ENCODE measurements at regions not wholly inside any gene's neighbourhood (a gene's known extent, or its start where the extent isn't known, plus 50 kb on each side); places are given as distances from the start of the nearest gene placed in this dataset.

GRCh38 chr7:27361522-27361921 is 118.9 kb downstream of the EVX1 start:
- no peak overlapping the region for H3K4me3 ChIP-seq (ENCODE audit: low read length in 2 of 2)
- H3K36me3 ChIP-seq (ENCODE audit: control insufficient read depth in 2 of 2, insufficient read depth in 2 of 2, low read length in 2 of 2) = no peaks in the 10 kb centered on the region
- H3K9me3 ChIP-seq (ENCODE audit: control insufficient read depth in 2 of 2, low read length in 2 of 2) = no peaks in the 10 kb centered on the region
- H3K4me1 ChIP-seq (ENCODE audit: control insufficient read depth in 2 of 2, insufficient read depth in 2 of 2, low read length in 2 of 2) = peaks cover 0 to 13% of the 10 kb centered on the region in 2 donors
- H3K9ac ChIP-seq (ENCODE audit: low read depth in 1 of 2, low read length in 2 of 2) = no peak overlapping the region
- no peaks in the 10 kb centered on the region for H3K27me3 ChIP-seq (ENCODE audit: control insufficient read depth in 2 of 2, insufficient read depth in 2 of 2, low read length in 2 of 2)
- H3K27ac ChIP-seq (ENCODE audit: low read depth in 2 of 2, low read length in 2 of 2) = no peak overlapping the region

DNA sequence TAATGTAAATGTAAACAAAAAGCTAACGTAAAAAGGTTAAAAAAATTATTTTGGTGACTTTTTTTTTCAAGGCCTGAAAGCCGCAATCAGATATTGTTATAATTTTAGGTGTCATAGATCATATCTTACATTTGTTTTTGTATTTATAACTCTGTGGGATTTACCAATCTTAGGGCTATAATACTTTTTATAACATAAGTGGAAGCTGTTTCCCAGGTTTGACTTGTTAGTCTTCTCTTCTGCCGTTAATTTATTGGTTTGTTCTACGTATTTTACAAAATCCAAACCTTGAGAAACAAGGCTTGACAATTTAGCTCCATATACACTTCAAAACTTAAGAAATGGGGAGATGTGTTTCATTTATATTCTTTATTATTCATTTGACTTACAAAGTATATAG is 119.4 kb downstream of the EVX1 start:
- no peaks in the 10 kb centered on the region for H3K36me3 ChIP-seq (ENCODE audit: control insufficient read depth in 2 of 2, insufficient read depth in 2 of 2, low read length in 2 of 2)
- H3K4me1 ChIP-seq (ENCODE audit: control insufficient read depth in 2 of 2, insufficient read depth in 2 of 2, low read length in 2 of 2) = peaks cover 0 to 13% of the 10 kb centered on the region in 2 donors
- no peaks in the 10 kb centered on the region for H3K9me3 ChIP-seq (ENCODE audit: control insufficient read depth in 2 of 2, low read length in 2 of 2)
- no peaks in the 10 kb centered on the region for H3K27me3 ChIP-seq (ENCODE audit: control insufficient read depth in 2 of 2, insufficient read depth in 2 of 2, low read length in 2 of 2)
- H3K27ac ChIP-seq (ENCODE audit: low read depth in 2 of 2, low read length in 2 of 2) = no peak overlapping the region
- H3K4me3 ChIP-seq (ENCODE audit: low read length in 2 of 2) = no peak overlapping the region
- H3K9ac ChIP-seq (ENCODE audit: low read depth in 1 of 2, low read length in 2 of 2) = no peak overlapping the region

- Histone ChIP-seq H3K27ac (ENCODE audit: low read depth in 2 of 2, low read length in 2 of 2) (peak overlapping the region; percentile 69 to 76), H3K4me3 (ENCODE audit: low read length in 2 of 2) (peak overlapping the region; percentile 3 to 14), H3K9me3 (ENCODE audit: control insufficient read depth in 2 of 2, low read length in 2 of 2) (no peaks in the 10 kb centered on the region)
These were observed 121.7 kb downstream of the EVX1 start for GRCh38 chr7:27364344-27364758.

GRCh38 chr7:27367179-27367932 is 124.8 kb downstream of the EVX1 start:
- Histone ChIP-seq H3K36me3 (ENCODE audit: control insufficient read depth in 2 of 2, insufficient read depth in 2 of 2, low read length in 2 of 2) (no peaks in the 10 kb centered on the region), H3K9me3 (ENCODE audit: control insufficient read depth in 2 of 2, low read length in 2 of 2) (no peaks in the 10 kb centered on the region), H3K27me3 (ENCODE audit: control insufficient read depth in 2 of 2, insufficient read depth in 2 of 2, low read length in 2 of 2) (no peaks in the 10 kb centered on the region), H3K4me1 (ENCODE audit: control insufficient read depth in 2 of 2, insufficient read depth in 2 of 2, low read length in 2 of 2) (peaks cover 0 to 8% of the 10 kb centered on the region in 2 donors), H3K27ac (ENCODE audit: low read depth in 2 of 2, low read length in 2 of 2) (no peak overlapping the region), H3K4me3 (ENCODE audit: low read length in 2 of 2) (no peak overlapping the region), H3K9ac (ENCODE audit: low read depth in 1 of 2, low read length in 2 of 2) (no peak overlapping the region)

More at GRCh38 chr7:27364344-27364758, 121.7 kb downstream of the EVX1 start:
- H3K27me3 ChIP-seq (ENCODE audit: control insufficient read depth in 2 of 2, insufficient read depth in 2 of 2, low read length in 2 of 2) = no peaks in the 10 kb centered on the region
- peak overlapping the region in 1 of 2 donors; percentile 11 for H3K9ac ChIP-seq (ENCODE audit: low read depth in 1 of 2, low read length in 2 of 2)
- H3K36me3 ChIP-seq (ENCODE audit: control insufficient read depth in 2 of 2, insufficient read depth in 2 of 2, low read length in 2 of 2) = no peaks in the 10 kb centered on the region
- peaks cover 0 to 13% of the 10 kb centered on the region in 2 donors for H3K4me1 ChIP-seq (ENCODE audit: control insufficient read depth in 2 of 2, insufficient read depth in 2 of 2, low read length in 2 of 2)

GRCh38 chr7:27367933-27368549 is 125.4 kb downstream of the EVX1 start:
- no peaks in the 10 kb centered on the region for H3K36me3 ChIP-seq (ENCODE audit: control insufficient read depth in 2 of 2, insufficient read depth in 2 of 2, low read length in 2 of 2)
- peaks cover 0 to 8% of the 10 kb centered on the region in 2 donors for H3K4me1 ChIP-seq (ENCODE audit: control insufficient read depth in 2 of 2, insufficient read depth in 2 of 2, low read length in 2 of 2)
- no peaks in the 10 kb centered on the region for H3K9me3 ChIP-seq (ENCODE audit: control insufficient read depth in 2 of 2, low read length in 2 of 2)
- no peak overlapping the region for H3K9ac ChIP-seq (ENCODE audit: low read depth in 1 of 2, low read length in 2 of 2)
- no peaks in the 10 kb centered on the region for H3K27me3 ChIP-seq (ENCODE audit: control insufficient read depth in 2 of 2, insufficient read depth in 2 of 2, low read length in 2 of 2)
- H3K27ac ChIP-seq (ENCODE audit: low read depth in 2 of 2, low read length in 2 of 2) = no peak overlapping the region
- no peak overlapping the region for H3K4me3 ChIP-seq (ENCODE audit: low read length in 2 of 2)

DNA sequence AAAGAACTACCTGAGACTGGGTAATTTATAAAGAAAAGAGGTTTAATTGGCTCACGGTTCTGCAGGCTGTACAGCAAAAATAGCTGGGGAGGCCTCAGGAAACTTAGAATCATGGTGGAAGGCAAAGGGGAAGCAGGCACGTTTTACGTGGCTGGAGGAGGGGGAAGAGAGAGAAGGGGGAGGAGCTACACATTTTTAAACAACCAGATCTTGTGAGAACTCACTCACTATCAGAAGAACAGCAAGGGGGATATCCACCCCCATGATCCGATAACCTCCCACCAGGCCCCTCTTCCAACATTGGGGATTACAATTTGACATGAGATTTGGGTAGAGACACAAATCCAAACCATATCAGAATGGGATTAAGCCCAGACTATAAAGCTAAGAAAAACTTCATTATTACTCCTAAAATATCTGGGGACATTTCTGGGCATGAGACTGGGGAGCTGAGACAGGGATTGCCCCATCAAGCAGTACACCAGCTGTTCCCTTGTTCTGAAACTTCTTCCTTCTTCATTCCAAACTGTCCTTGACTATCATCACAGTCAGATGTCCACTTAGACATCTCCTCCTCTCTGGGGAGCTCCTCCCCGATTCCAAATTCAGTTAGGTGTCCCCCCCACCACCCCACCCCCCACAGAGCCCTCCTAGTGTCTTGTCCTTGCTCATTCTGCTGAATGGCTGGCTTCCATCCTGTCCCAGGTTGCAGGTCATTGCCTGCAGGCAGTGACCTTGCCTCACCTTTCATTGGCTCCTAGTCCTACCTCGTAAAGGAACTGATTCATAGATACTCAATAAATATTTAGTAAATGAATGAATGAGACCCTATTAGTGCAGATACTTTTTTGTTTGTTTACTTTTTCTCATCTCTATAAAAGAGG is 132.6 kb downstream of the EVX1 start:
- Histone ChIP-seq H3K9ac (ENCODE audit: low read depth in 1 of 2, low read length in 2 of 2) (no peak overlapping the region), H3K4me1 (ENCODE audit: control insufficient read depth in 2 of 2, insufficient read depth in 2 of 2, low read length in 2 of 2) (no peaks in the 10 kb centered on the region), H3K9me3 (ENCODE audit: control insufficient read depth in 2 of 2, low read length in 2 of 2) (no peaks in the 10 kb centered on the region), H3K4me3 (ENCODE audit: low read length in 2 of 2) (no peak overlapping the region), H3K27ac (ENCODE audit: low read depth in 2 of 2, low read length in 2 of 2) (no peak overlapping the region), H3K27me3 (ENCODE audit: control insufficient read depth in 2 of 2, insufficient read depth in 2 of 2, low read length in 2 of 2) (no peaks in the 10 kb centered on the region), H3K36me3 (ENCODE audit: control insufficient read depth in 2 of 2, insufficient read depth in 2 of 2, low read length in 2 of 2) (no peaks in the 10 kb centered on the region)

- H3K9ac ChIP-seq (ENCODE audit: low read depth in 1 of 2, low read length in 2 of 2) = no peak overlapping the region
- no peaks in the 10 kb centered on the region for H3K4me1 ChIP-seq (ENCODE audit: control insufficient read depth in 2 of 2, insufficient read depth in 2 of 2, low read length in 2 of 2)
- H3K36me3 ChIP-seq (ENCODE audit: control insufficient read depth in 2 of 2, insufficient read depth in 2 of 2, low read length in 2 of 2) = no peaks in the 10 kb centered on the region
- H3K27me3 ChIP-seq (ENCODE audit: control insufficient read depth in 2 of 2, insufficient read depth in 2 of 2, low read length in 2 of 2) = no peaks in the 10 kb centered on the region
- H3K27ac ChIP-seq (ENCODE audit: low read depth in 2 of 2, low read length in 2 of 2) = no peak overlapping the region
- H3K9me3 ChIP-seq (ENCODE audit: control insufficient read depth in 2 of 2, low read length in 2 of 2) = no peaks in the 10 kb centered on the region
- H3K4me3 ChIP-seq (ENCODE audit: low read length in 2 of 2) = no peak overlapping the region
These were observed 133.4 kb downstream of the EVX1 start for GRCh38 chr7:27375958-27376357.

DNA sequence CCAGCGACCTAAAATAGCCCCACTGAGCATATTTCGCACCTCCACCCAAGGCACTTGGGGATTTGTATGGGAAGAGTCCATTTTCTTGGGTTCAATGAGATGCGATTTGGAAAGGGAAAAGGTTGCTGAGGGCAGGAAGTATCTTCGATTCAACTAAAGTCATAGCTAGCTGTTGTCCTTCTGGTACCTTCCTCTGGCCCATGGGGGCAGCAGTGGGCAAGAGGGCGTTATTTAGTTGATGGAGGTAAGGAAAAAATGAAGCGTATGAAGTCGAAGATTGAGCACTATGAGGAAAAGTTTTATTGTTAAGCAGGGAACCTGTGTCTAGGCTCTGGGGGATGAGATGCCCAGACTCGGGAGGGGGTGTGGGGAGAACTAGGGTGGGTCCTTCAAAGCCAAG is 135.4 kb downstream of the EVX1 start:
- H3K4me1 ChIP-seq (ENCODE audit: control insufficient read depth in 2 of 2, insufficient read depth in 2 of 2, low read length in 2 of 2) = no peaks in the 10 kb centered on the region
- no peak overlapping the region for H3K4me3 ChIP-seq (ENCODE audit: low read length in 2 of 2)
- no peak overlapping the region for H3K9ac ChIP-seq (ENCODE audit: low read depth in 1 of 2, low read length in 2 of 2)
- no peaks in the 10 kb centered on the region for H3K36me3 ChIP-seq (ENCODE audit: control insufficient read depth in 2 of 2, insufficient read depth in 2 of 2, low read length in 2 of 2)
- H3K27me3 ChIP-seq (ENCODE audit: control insufficient read depth in 2 of 2, insufficient read depth in 2 of 2, low read length in 2 of 2) = no peaks in the 10 kb centered on the region
- no peaks in the 10 kb centered on the region for H3K9me3 ChIP-seq (ENCODE audit: control insufficient read depth in 2 of 2, low read length in 2 of 2)
- H3K27ac ChIP-seq (ENCODE audit: low read depth in 2 of 2, low read length in 2 of 2) = no peak overlapping the region

DNA sequence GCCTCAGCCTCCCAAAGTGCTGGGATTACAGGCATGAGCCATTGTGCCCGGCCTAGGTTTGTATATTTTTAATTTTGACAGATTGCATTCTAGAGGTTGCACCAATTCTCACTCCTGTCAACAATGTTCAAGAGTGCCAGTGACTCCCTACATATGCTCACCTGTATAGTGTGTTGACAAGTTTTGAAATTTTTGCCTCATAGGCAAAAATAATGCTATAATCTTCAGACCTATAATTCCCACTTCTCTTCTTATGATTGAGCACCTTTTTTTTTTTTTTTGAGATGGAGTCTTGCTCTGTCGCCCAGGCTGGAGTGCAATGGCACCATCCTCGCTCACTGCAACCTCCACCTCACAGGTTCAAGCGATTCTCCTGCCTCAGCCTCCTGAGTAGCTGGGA is 139.7 kb downstream of the EVX1 start:
- no peaks in the 10 kb centered on the region for H3K27me3 ChIP-seq (ENCODE audit: control insufficient read depth in 2 of 2, insufficient read depth in 2 of 2, low read length in 2 of 2)
- no peak overlapping the region for H3K4me3 ChIP-seq (ENCODE audit: low read length in 2 of 2)
- H3K36me3 ChIP-seq (ENCODE audit: control insufficient read depth in 2 of 2, insufficient read depth in 2 of 2, low read length in 2 of 2) = no peaks in the 10 kb centered on the region
- no peak overlapping the region for H3K27ac ChIP-seq (ENCODE audit: low read depth in 2 of 2, low read length in 2 of 2)
- H3K9ac ChIP-seq (ENCODE audit: low read depth in 1 of 2, low read length in 2 of 2) = no peak overlapping the region
- H3K9me3 ChIP-seq (ENCODE audit: control insufficient read depth in 2 of 2, low read length in 2 of 2) = no peaks in the 10 kb centered on the region
- H3K4me1 ChIP-seq (ENCODE audit: control insufficient read depth in 2 of 2, insufficient read depth in 2 of 2, low read length in 2 of 2) = no peaks in the 10 kb centered on the region

DNA sequence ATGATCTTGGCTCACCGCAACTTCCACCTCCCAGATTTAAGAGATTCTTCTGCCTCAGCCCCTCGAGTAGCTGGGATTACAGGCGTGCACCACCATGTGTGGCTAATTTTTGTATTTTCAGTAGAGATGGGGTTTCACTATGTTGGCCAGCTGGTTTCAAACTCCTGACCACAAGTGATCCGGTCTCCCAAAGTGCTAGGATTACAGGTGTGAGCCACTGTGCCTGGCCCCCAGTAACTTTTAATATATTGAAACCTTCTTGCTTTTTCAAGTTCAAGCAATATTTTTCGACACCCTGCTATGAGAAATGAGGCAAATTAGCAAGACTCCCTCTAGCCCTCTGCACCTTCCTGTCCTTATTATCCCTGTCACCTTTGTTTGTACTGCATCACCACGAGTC is 144.0 kb downstream of the EVX1 start:
- H3K27ac ChIP-seq (ENCODE audit: low read depth in 2 of 2, low read length in 2 of 2) = no peak overlapping the region
- H3K4me3 ChIP-seq (ENCODE audit: low read length in 2 of 2) = no peak overlapping the region
- no peaks in the 10 kb centered on the region for H3K9me3 ChIP-seq (ENCODE audit: control insufficient read depth in 2 of 2, low read length in 2 of 2)
- H3K27me3 ChIP-seq (ENCODE audit: control insufficient read depth in 2 of 2, insufficient read depth in 2 of 2, low read length in 2 of 2) = no peaks in the 10 kb centered on the region
- H3K36me3 ChIP-seq (ENCODE audit: control insufficient read depth in 2 of 2, insufficient read depth in 2 of 2, low read length in 2 of 2) = no peaks in the 10 kb centered on the region
- H3K9ac ChIP-seq (ENCODE audit: low read depth in 1 of 2, low read length in 2 of 2) = no peak overlapping the region
- H3K4me1 ChIP-seq (ENCODE audit: control insufficient read depth in 2 of 2, insufficient read depth in 2 of 2, low read length in 2 of 2) = no peaks in the 10 kb centered on the region
